CD4-positive, alpha-beta T cell (primary cell): ENCODE measurements at regions not wholly inside any gene's neighbourhood (a gene's known extent, or its start where the extent isn't known, plus 50 kb on each side); places are given as distances from the start of the nearest gene placed in this dataset.
"Not testable (repeated sequence)": the region's sequence is repeated elsewhere in the genome, so short reads cannot be mapped to it uniquely, and the experiment has no call there.

Source experiments
- ATAC-seq: fragments of 200-7000 bp; cut with Tn5 transposase; one replicate; pipeline ENCODE4 v1.10.0; 2022; ENCODE audit warnings: mild to moderate bottlenecking; ENCODE audit not compliant: poor library complexity
- CTCF ChIA-PET: fragments of 350-600 bp; sonication (Branson Sonifier 250); formaldehyde crosslinking; loops from one replicate; lab custom pipeline; 2021; ENCODE audit warnings: antibody characterized with exemption, inconsistent platforms; lab: Charles Lee
- POLR2A ChIA-PET: fragments of 350-600 bp; sonication (Branson Sonifier 250); formaldehyde crosslinking; loops from one replicate; lab custom pipeline; 2021; ENCODE audit warnings: antibody characterized with exemption, inconsistent platforms; lab: Charles Lee
- DNase-seq, 14 experiments: peaks; one replicate each; pipeline ENCODE4 v3.0.0-alpha.2; 2013 to 2020; ENCODE audit warnings: mixed read lengths in 2 of 14
- H3K27ac ChIP-seq, 2 donors: one replicate each; pipeline versions ENCODE4 v1.5.1 to v1.7.0; 2013; ENCODE audit warnings: low read length in 2 of 2, low read depth in 1 of 2, mild to moderate bottlenecking in 1 of 2
- H3K27me3 ChIP-seq, 2 experiments: 1 replicate in 1 of 2; 2 replicates in 1 of 2; pipeline versions ENCODE4 v1.6.1 to v1.7.0; 2013; ENCODE audit warnings: low read length in 2 of 2, control low read depth in 1 of 2, mild to moderate bottlenecking in 1 of 2, moderate library complexity in 1 of 2; ENCODE audit not compliant: insufficient read depth in 2 of 2, control insufficient read depth in 1 of 2
- H3K36me3 ChIP-seq: one replicate; pipeline ENCODE4 v1.6.1; 2013; ENCODE audit warnings: low read length, control low read depth; ENCODE audit not compliant: insufficient read depth
- H3K4me1 ChIP-seq: one replicate; pipeline ENCODE4 v1.6.1; 2013; ENCODE audit warnings: low read length, control low read depth; ENCODE audit not compliant: insufficient read depth
- H3K4me3 ChIP-seq: one replicate; pipeline ENCODE4 v1.5.1; 2013; ENCODE audit warnings: mild to moderate bottlenecking, low read length, moderate library complexity
- H3K9me3 ChIP-seq, 2 experiments: 1 replicate in 1 of 2; 2 replicates in 1 of 2; pipeline versions ENCODE4 v1.6.1 to v1.7.0; 2013; ENCODE audit warnings: low read length in 2 of 2, mild to moderate bottlenecking in 2 of 2, control low read depth in 1 of 2, moderate library complexity in 1 of 2; ENCODE audit not compliant: control insufficient read depth in 1 of 2, insufficient read depth in 1 of 2
- H3K27ac Mint-ChIP-seq: one replicate; pipeline ENCODE4 v1.8.0; 2020; ENCODE audit warnings: mixed read lengths
- H3K27me3 Mint-ChIP-seq: one replicate; pipeline ENCODE4 v1.8.0; 2021; ENCODE audit warnings: mixed read lengths
- H3K36me3 Mint-ChIP-seq: one replicate; pipeline ENCODE4 v1.8.0; 2021; ENCODE audit warnings: low read depth, mixed read lengths
- H3K4me1 Mint-ChIP-seq: one replicate; pipeline ENCODE4 v1.8.0; 2021; ENCODE audit warnings: low read depth, mixed read lengths
- H3K4me3 Mint-ChIP-seq: one replicate; pipeline ENCODE4 v1.8.0; 2020; ENCODE audit warnings: mild to moderate bottlenecking, mixed read lengths
- H3K9me3 Mint-ChIP-seq: one replicate; pipeline ENCODE4 v1.8.0; 2020; ENCODE audit warnings: mixed read lengths
- CTCF ChIP-seq: fragments of 200-600 bp; IDR thresholded peaks from one replicate; pipeline ENCODE4 v1.8.0; 2022; ENCODE audit warnings: antibody characterized with exemption, mild to moderate bottlenecking
- intact Hi-C, 2 experiments: fragments of 100-400 bp; cut with DNase I in 1 of 2; cut with micrococcal nuclease in 1 of 2; formaldehyde crosslinking; loops; one replicate each; pipeline versions ENCODE4 v1.15.1 to v1.9.0; 2023 to 2025; cut with DNase I, micrococcal nuclease

- ChIA-PET CTCF (no interaction called here), POLR2A (no interaction called here)
- H3K27ac ChIP-seq = no peak overlapping the region
These were observed 191.2 kb downstream of the SEMA6D start for GRCh38 chr15:47908486-47908885.

GRCh38 chr15:47908950-47909670 is 191.8 kb downstream of the SEMA6D start:
- H3K27me3 ChIP-seq = no peaks in the 10 kb centered on the region
- H3K27ac ChIP-seq = no peak overlapping the region
- H3K4me1 ChIP-seq = no peaks in the 10 kb centered on the region
- Mint-ChIP-seq H3K4me1 (no peaks in the 10 kb centered on the region), H3K9me3 (peaks cover 5% of the 10 kb centered on the region), H3K27me3 (no peaks in the 10 kb centered on the region), H3K4me3 (no peak overlapping the region), H3K27ac (no peak overlapping the region), H3K36me3 (no peaks in the 10 kb centered on the region)
- ChIA-PET CTCF (no interaction called here), POLR2A (no interaction called here)
- no peak overlapping the region for H3K4me3 ChIP-seq
- no peaks in the 10 kb centered on the region for H3K36me3 ChIP-seq
- TF ChIP-seq CTCF = no peak
- DNase-seq (no peak), ATAC-seq (no peak)
- peaks cover 0 to 3% of the 10 kb centered on the region in 2 experiments for H3K9me3 ChIP-seq
- intact Hi-C loops = no loop called here

More at GRCh38 chr15:47908486-47908885, 191.2 kb downstream of the SEMA6D start:
- Mint-ChIP-seq H3K4me3 (no peak overlapping the region), H3K9me3 (peaks cover 10% of the 10 kb centered on the region), H3K27ac (no peak overlapping the region), H3K27me3 (no peaks in the 10 kb centered on the region), H3K4me1 (no peaks in the 10 kb centered on the region), H3K36me3 (no peaks in the 10 kb centered on the region)
- H3K27me3 ChIP-seq = no peaks in the 10 kb centered on the region
- ATAC-seq (no peak), DNase-seq (no peak)
- H3K4me1 ChIP-seq = no peaks in the 10 kb centered on the region
- TF ChIP-seq CTCF = no peak
- H3K9me3 ChIP-seq = peaks cover 0 to 3% of the 10 kb centered on the region in 2 experiments
- intact Hi-C loops = no loop called here
- H3K4me3 ChIP-seq = no peak overlapping the region
- H3K36me3 ChIP-seq = no peaks in the 10 kb centered on the region

GRCh38 chr15:47912910-47913309 is 195.6 kb downstream of the SEMA6D start:
- H3K9me3 ChIP-seq, H3K27me3 ChIP-seq, intact Hi-C loops, H3K27me3 Mint-ChIP-seq, H3K4me3 Mint-ChIP-seq, CTCF ChIA-PET, H3K9me3 Mint-ChIP-seq, H3K4me1 ChIP-seq, H3K4me3 ChIP-seq, H3K36me3 Mint-ChIP-seq, POLR2A ChIA-PET, H3K27ac Mint-ChIP-seq, H3K4me1 Mint-ChIP-seq, H3K27ac ChIP-seq, ATAC-seq, H3K36me3 ChIP-seq, DNase-seq: not testable (repeated sequence)

GRCh38 chr15:47917881-47918280 is 200.6 kb downstream of the SEMA6D start:
- H3K36me3 ChIP-seq = no peaks in the 10 kb centered on the region
- H3K27ac ChIP-seq = no peak overlapping the region
- no peaks in the 10 kb centered on the region for H3K4me1 ChIP-seq
- ChIA-PET CTCF (no interaction called here), POLR2A (no interaction called here)
- H3K9me3 ChIP-seq = no peaks in the 10 kb centered on the region
- Mint-ChIP-seq H3K4me1 (no peaks in the 10 kb centered on the region), H3K9me3 (no peaks in the 10 kb centered on the region), H3K4me3 (no peak overlapping the region), H3K27ac (no peak overlapping the region), H3K36me3 (no peaks in the 10 kb centered on the region), H3K27me3 (no peaks in the 10 kb centered on the region)
- H3K27me3 ChIP-seq = no peaks in the 10 kb centered on the region
- no peak for ATAC-seq
- intact Hi-C loops = no loop called here
- no peak overlapping the region for H3K4me3 ChIP-seq
- no peak for TF ChIP-seq CTCF
- DNase-seq = no peak
